ENCODE measurements at regions not wholly inside any gene's neighbourhood (a gene's known extent, or its start where the extent isn't known, plus 50 kb on each side); places are given as distances from the start of the nearest gene placed in this dataset.
"Not testable (repeated sequence)": the region's sequence is repeated elsewhere in the genome, so short reads cannot be mapped to it uniquely, and the experiment has no call there.

GRCh38 chrX:943035-943434 lies 269.4 kb downstream of the CRLF2 start:
- no peak for DNase-seq

GRCh38 chrX:940691-941090 lies 271.8 kb downstream of the CRLF2 start:
- DNase-seq, result no peak

GRCh38 chrX:936979-937769 lies 275.3 kb downstream of the CRLF2 start:
- DNase-seq, result no peak

- DNase-seq, result no peak
Observed at GRCh38 chrX:933611-934010, 278.8 kb downstream of the CRLF2 start.

GRCh38 chrX:928606-929005 lies 283.8 kb downstream of the CRLF2 start:
- DNase-seq, result no peak

- no peak for DNase-seq
Observed at GRCh38 chrX:926991-927390, 285.5 kb downstream of the CRLF2 start.

- DNase-seq, result no peak
Observed at GRCh38 chrX:926070-926469, 286.4 kb downstream of the CRLF2 start.

GRCh38 chrX:925652-926061 lies 286.8 kb downstream of the CRLF2 start:
- no peak for DNase-seq

GRCh38 chrX:925094-925493 lies 287.4 kb downstream of the CRLF2 start:
- no peak for DNase-seq

- no peak for DNase-seq
Observed at GRCh38 chrX:924017-924416, 288.4 kb downstream of the CRLF2 start.

- no peak for DNase-seq
Observed at GRCh38 chrX:920234-920799, 289.7 kb downstream of the SHOX start.

GRCh38 chrX:916230-916599 lies 285.6 kb downstream of the SHOX start:
- DNase-seq, result no peak

- DNase-seq, result no peak
Observed at GRCh38 chrX:915427-916229, 285.0 kb downstream of the SHOX start.

- DNase-seq, result no peak
Observed at GRCh38 chrX:914206-914605, 283.6 kb downstream of the SHOX start.

GRCh38 chrX:912677-913076 lies 282.1 kb downstream of the SHOX start:
- DNase-seq, result no peak

- DNase-seq, result not testable (repeated sequence)
Observed at GRCh38 chrX:909068-909467, 278.5 kb downstream of the SHOX start.

- no peak for DNase-seq
Observed at GRCh38 chrX:906586-906985, 276.0 kb downstream of the SHOX start.

- DNase-seq, result no peak
Observed at GRCh38 chrX:905848-906566, 275.4 kb downstream of the SHOX start.

GRCh38 chrX:903116-903515 lies 272.5 kb downstream of the SHOX start:
- no peak for DNase-seq

- DNase-seq, result no peak
Observed at GRCh38 chrX:896256-896655, 265.7 kb downstream of the SHOX start.

- no peak for DNase-seq
Observed at GRCh38 chrX:889966-890651, 259.5 kb downstream of the SHOX start.

- not testable (repeated sequence) for DNase-seq
Observed at GRCh38 chrX:887724-888123, 257.1 kb downstream of the SHOX start.

GRCh38 chrX:883588-883987 lies 253.0 kb downstream of the SHOX start:
- no peak for DNase-seq
